Colonic mucosa (tissue), 4 donors: ENCODE measurements at regions not wholly inside any gene's neighbourhood (a gene's known extent, or its start where the extent isn't known, plus 50 kb on each side); places are given as distances from the start of the nearest gene placed in this dataset.

Source experiments
- DNase-seq: peaks from one replicate; pipeline ENCODE4 v3.0.0-alpha.2; 2020
- H3K27ac ChIP-seq: fragments of 200-600 bp; one replicate; pipeline ENCODE4 v1.8.0; 2021
- H3K27me3 ChIP-seq: fragments of 200-600 bp; one replicate; pipeline ENCODE4 v1.8.0; 2021
- H3K36me3 ChIP-seq: fragments of 200-600 bp; one replicate; pipeline ENCODE4 v1.8.0; 2021
- H3K4me1 ChIP-seq: fragments of 200-600 bp; one replicate; pipeline ENCODE4 v1.8.0; 2021; ENCODE audit warnings: mild to moderate bottlenecking
- H3K4me3 ChIP-seq: fragments of 200-600 bp; one replicate; pipeline ENCODE4 v1.8.0; 2021
- H3K9ac ChIP-seq, 2 donors: one replicate each; pipeline ENCODE4 v1.7.0; 2013; ENCODE audit warnings: control low read depth in 2 of 2, low read depth in 2 of 2, low read length in 2 of 2
- H3K9me3 ChIP-seq: fragments of 200-600 bp; one replicate; pipeline ENCODE4 v1.8.0; 2021
- intact Hi-C: fragments of 100-400 bp; cut with DNase I; formaldehyde crosslinking; loops from one replicate; pipeline ENCODE4 v1.14.1; 2022
- TF ChIP-seq, protein P1 (sequence below): fragments of 200-600 bp; IDR thresholded peaks from one replicate; pipeline ENCODE4 v1.8.0; 2022; ENCODE audit warnings: antibody characterized with exemption, mild to moderate bottlenecking
- donor health status: healthy.
- donor health status: DM: no; HTN: no; CAD: no.
- donor health status: DM: no; HTN: no; CAD: no.

GRCh38 chrX:122154019-122154418 lies 1030.1 kb upstream of the GRIA3 start:
- DNase-seq: no peak
- Histone ChIP-seq H3K27ac (no peak overlapping the region), H3K9ac (no peak overlapping the region), H3K36me3 (no peaks in the 10 kb centered on the region), H3K9me3 (no peaks in the 10 kb centered on the region), H3K27me3 (no peaks in the 10 kb centered on the region), H3K4me3 (no peak overlapping the region), H3K4me1 (no peaks in the 10 kb centered on the region)
- TF ChIP-seq, protein P1, sequence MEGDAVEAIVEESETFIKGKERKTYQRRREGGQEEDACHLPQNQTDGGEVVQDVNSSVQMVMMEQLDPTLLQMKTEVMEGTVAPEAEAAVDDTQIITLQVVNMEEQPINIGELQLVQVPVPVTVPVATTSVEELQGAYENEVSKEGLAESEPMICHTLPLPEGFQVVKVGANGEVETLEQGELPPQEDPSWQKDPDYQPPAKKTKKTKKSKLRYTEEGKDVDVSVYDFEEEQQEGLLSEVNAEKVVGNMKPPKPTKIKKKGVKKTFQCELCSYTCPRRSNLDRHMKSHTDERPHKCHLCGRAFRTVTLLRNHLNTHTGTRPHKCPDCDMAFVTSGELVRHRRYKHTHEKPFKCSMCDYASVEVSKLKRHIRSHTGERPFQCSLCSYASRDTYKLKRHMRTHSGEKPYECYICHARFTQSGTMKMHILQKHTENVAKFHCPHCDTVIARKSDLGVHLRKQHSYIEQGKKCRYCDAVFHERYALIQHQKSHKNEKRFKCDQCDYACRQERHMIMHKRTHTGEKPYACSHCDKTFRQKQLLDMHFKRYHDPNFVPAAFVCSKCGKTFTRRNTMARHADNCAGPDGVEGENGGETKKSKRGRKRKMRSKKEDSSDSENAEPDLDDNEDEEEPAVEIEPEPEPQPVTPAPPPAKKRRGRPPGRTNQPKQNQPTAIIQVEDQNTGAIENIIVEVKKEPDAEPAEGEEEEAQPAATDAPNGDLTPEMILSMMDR: no peak
- intact Hi-C loops: no loop called here

DNA sequence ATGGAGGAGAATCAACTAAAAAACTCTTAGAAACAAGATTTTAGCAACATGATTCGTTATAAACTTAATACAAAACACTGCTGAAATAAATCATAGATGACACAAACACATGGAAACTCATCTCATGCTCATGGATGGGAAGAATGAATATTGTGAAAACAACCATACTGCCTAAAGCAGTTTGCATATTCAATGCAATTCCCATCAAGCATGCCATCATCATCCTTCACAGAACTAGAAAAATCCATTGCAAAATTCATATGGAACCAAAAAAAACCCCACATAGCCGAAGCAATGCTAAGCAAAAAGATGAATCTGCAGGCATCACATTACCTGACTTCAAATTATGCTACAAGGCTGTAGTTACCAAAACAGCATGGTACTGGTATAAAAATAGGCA lies 1015.8 kb upstream of the GRIA3 start:
- H3K9me3 ChIP-seq: no peaks in the 10 kb centered on the region
- H3K9ac ChIP-seq: no peak overlapping the region
- intact Hi-C loops: no loop called here
- H3K4me1 ChIP-seq: no peaks in the 10 kb centered on the region
- no peak for DNase-seq
- no peaks in the 10 kb centered on the region for H3K36me3 ChIP-seq
- H3K27ac ChIP-seq: no peak overlapping the region
- no peak overlapping the region for H3K4me3 ChIP-seq
- TF ChIP-seq, protein P1: no peak
- no peaks in the 10 kb centered on the region for H3K27me3 ChIP-seq

GRCh38 chrX:122184791-122185190 lies 999.3 kb upstream of the GRIA3 start:
- no peak overlapping the region for H3K27ac ChIP-seq
- H3K4me1 ChIP-seq: no peaks in the 10 kb centered on the region
- no peak overlapping the region for H3K4me3 ChIP-seq
- no peaks in the 10 kb centered on the region for H3K9me3 ChIP-seq
- intact Hi-C loops: no loop called here
- H3K36me3 ChIP-seq: no peaks in the 10 kb centered on the region
- DNase-seq: no peak
- TF ChIP-seq, protein P1: no peak
- H3K9ac ChIP-seq: no peak overlapping the region
- H3K27me3 ChIP-seq: no peaks in the 10 kb centered on the region

GRCh38 chrX:122187069-122187713 lies 996.9 kb upstream of the GRIA3 start:
- no peaks in the 10 kb centered on the region for H3K36me3 ChIP-seq

DNA sequence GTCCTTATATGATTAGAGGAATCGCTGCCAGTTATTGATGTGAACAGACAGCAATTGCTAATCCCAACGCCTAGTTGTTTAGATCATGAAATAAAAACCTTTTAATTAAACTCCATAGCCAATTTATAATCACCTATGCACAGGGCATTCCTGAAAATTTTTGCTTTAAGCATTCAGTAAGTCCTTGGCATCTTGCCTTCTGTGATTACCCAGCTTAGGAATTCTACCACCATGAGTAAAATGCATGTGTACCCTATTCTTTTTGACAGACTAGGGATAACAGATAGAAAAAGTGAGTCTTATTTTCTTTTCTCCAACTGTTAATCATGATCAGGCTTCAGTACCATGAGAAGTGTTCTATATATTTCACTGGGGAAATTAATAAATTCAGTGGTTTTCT lies 995.3 kb upstream of the GRIA3 start:
- Histone ChIP-seq H3K9ac (no peak overlapping the region), H3K9me3 (no peaks in the 10 kb centered on the region), H3K4me3 (no peak overlapping the region), H3K4me1 (no peaks in the 10 kb centered on the region), H3K27ac (no peak overlapping the region), H3K36me3 (no peaks in the 10 kb centered on the region), H3K27me3 (no peaks in the 10 kb centered on the region)
- DNase-seq: no peak
- intact Hi-C loops: no loop called here
- TF ChIP-seq, protein P1: no peak

More at GRCh38 chrX:122187069-122187713, 996.9 kb upstream of the GRIA3 start:
- H3K9me3 ChIP-seq: no peaks in the 10 kb centered on the region
- no peak for DNase-seq
- intact Hi-C loops: no loop called here
- H3K27ac ChIP-seq: no peak overlapping the region
- H3K9ac ChIP-seq: no peak overlapping the region
- H3K27me3 ChIP-seq: no peaks in the 10 kb centered on the region
- TF ChIP-seq, protein P1: no peak
- H3K4me1 ChIP-seq: no peaks in the 10 kb centered on the region
- H3K4me3 ChIP-seq: no peak overlapping the region
